ENCODE measurements at regions not wholly inside any gene's neighbourhood (a gene's known extent, or its start where the extent isn't known, plus 50 kb on each side); places are given as distances from the start of the nearest gene placed in this dataset.
A peak's percentile ranks its signal among the peaks of the same experiment; 100 is the strongest.
"Not testable (repeated sequence)": the region's sequence is repeated elsewhere in the genome, so short reads cannot be mapped to it uniquely, and the experiment has no call there.

GRCh38 chr2:160812830-160813505, 319.4 kb upstream of the RBMS1 start:
- no peak for DNase-seq

- no peak for DNase-seq
Measured at GRCh38 chr2:160813506-160813858, 319.9 kb upstream of the RBMS1 start.

GRCh38 chr2:160816916-160817499, 323.4 kb upstream of the RBMS1 start:
- DNase-seq, result no peak

- no peak for DNase-seq
Measured at GRCh38 chr2:160820691-160821090, 327.1 kb upstream of the RBMS1 start.

- no peak for DNase-seq
Measured at GRCh38 chr2:160822006-160822405, 328.4 kb upstream of the RBMS1 start.

DNA sequence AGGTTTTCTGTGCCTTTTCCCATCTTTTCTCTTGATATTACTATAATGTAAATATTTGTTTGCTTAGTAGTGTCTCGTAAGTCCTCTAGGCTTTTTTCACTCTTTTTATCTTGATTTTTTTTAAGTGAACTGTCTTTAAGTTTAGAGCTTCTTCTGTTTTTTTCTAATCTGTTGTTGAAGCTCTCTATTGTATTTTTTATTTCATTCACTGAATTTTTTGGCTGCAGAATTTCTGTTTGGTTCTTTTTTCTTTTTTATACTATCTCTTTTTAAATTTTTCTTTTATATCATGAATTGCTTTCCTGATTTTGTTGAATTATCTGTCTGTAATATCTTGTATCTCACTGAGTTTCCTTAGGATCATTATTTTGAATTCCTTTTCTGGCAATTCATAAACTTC, 331.8 kb upstream of the RBMS1 start:
- no peak for DNase-seq

DNA sequence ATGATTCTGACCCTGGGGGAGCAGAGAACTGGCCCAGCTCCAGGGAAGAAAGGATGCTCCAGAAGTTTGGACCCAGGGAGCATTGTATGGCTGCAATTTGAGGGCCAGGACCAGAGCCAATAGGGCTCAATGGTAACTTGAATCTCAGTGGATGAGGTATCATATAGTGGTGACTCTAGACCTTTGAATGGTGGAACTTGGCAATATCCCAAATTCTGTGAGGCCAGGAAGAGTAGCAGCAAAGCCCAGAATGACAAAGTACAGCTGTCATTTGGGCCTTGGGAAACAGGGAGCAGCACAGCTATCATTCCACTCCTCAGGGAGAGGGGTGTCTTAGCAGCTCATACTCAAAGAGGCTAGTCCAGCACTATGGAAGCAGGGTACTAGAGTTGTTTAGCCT, 332.9 kb upstream of the RBMS1 start:
- no peak for DNase-seq

GRCh38 chr2:160828076-160828475, 332.2 kb upstream of the TANK start:
- DNase-seq, result no peak

- not testable (repeated sequence) for DNase-seq
Measured at GRCh38 chr2:160832381-160832780, 327.8 kb upstream of the TANK start.

DNA sequence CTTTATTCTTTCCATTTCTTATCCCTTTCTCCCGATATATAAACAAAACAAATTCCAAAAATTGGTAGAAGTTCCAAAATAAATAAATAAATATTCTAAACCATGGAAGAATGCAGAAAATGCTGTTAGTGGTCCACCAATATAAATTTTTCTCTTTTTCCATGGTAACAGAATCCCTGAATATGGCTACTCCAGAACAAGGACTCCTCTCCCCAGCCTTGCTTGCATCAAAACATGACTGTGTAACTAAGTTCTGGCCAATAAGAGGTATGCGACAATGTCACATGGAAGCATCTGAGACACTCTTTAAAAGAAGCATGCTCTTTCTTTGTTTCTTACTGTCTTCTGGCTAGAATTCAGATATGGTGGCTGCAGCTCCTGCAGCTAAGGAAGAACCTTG, 325.1 kb upstream of the TANK start:
- no peak for DNase-seq

DNA sequence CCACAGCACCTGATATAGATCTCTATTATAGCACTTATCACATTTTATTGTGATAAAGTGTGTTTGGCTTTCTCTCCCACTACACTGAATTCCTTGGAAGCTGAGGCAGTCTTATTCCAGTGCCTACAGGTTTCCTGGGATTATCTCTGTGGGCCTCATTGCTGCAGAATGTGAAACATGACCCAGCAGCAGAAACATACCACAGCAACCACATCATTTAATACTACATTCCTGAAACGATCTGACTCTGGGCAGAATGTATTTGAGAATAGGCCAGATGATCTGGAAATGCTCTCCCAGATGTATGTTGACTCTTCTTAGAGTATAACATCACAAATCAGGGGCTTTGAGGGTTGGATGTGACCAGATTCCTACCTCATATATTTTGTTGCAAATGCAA, 323.5 kb upstream of the TANK start:
- peak; percentile 97 for DNase-seq

DNA sequence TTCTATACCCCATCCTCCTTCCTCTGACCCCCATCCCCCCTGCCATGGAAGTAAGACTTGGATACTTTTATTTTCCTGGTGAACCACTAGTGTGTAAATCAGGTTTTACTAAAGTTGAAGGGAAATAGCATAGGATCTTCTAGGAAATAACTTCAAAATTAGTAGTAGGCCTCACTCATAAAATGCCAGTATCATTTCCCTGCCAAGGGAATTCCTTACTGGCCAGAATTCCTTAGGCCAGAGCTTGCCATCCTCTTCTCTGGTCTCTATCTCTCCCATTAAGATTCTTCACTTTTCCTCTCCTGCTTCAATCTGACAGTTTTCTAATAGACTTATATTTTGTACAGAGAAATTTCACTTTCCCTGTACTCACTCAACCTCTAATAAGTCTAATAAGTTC, 322.8 kb upstream of the TANK start:
- DNase-seq, result no peak

GRCh38 chr2:160838147-160838546, 322.1 kb upstream of the TANK start:
- no peak for DNase-seq

GRCh38 chr2:160838691-160839090, 321.5 kb upstream of the TANK start:
- DNase-seq, result no peak

DNA sequence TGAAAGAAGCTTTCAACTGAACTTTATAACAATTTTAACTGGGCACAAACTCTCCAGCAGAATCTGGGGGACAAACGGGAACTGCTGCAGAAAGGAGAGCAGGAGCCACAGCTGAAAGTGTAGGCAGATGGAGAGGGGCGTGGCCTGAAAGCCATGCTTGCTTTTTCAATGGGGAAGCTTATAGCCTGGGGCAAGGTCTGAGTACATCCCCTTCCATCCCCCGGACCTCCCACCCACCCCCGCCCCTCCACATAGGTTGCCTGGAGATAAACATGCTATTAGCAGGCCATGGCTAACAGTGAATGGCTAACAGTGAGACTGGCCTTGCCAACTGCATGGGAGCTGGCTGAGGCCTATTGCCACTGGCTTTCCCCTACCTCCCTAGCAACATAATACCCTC, 317.9 kb upstream of the TANK start:
- DNase-seq, result no peak

GRCh38 chr2:160859096-160859495, 301.1 kb upstream of the TANK start:
- DNase-seq, result no peak

DNA sequence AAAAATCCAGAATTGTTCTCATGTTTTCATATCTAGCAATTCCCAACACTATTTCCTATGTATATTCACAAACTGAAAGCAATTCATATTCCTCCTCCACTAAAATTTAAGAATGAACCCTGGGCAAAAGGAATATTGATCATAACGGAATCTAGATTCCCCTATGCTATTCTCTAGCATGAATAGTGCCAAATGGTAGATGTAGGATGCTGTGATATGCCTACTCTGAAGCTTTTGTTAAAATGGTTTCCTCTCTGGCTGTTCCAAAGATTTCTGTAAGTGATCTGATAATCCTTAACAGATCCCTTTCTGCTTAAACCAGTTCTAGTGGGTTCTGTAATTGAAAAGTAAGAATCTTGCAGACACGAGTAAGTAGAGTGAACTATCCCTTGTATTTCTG, 298.0 kb upstream of the TANK start:
- no peak for DNase-seq

DNA sequence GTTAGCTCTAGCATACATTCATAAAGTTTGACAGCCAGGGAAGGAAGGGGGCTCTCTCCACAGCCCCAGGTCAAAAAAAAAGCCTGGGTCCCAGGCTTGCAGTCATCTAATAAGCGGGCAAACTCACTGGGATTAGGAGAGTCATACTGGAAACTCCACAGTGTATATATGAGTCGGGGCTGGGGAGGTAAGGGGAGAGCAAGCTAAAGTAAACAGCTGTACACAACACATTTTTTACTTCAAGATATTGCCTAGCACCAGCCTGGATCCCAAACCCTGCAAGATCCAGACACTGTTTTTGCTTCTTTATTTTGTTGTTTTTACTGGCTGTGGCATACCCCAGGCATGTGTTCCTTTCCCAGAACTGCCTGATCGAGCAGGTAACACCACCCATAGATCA, 291.3 kb upstream of the TANK start:
- peak; percentile 6 for DNase-seq

- DNase-seq, result peak; percentile 95
Measured at GRCh38 chr2:160869411-160869810, 290.8 kb upstream of the TANK start.

GRCh38 chr2:160870729-160871465, 289.3 kb upstream of the TANK start:
- DNase-seq, result peak; percentile 42

DNA sequence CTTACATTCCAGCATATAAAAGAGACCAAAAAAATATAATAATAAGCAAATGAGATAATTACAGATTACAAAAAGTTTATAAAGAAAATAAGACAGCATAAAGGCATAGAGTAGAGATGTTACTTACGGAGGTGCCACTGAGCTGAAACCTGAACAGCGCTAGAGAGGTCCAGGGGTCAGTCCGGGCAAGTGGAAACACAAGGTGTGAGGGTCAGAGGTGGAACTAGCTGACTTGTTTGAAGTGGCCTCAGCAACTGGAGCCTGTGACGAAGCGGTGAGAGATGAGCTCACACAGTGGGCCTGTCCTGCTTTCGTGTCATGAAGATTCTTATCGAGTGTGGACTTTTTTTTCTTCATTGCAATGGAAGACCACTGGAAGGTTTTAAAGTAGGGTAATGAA, 288.3 kb upstream of the TANK start:
- no peak for DNase-seq

GRCh38 chr2:160876029-160876428, 284.2 kb upstream of the TANK start:
- no peak for DNase-seq

DNA sequence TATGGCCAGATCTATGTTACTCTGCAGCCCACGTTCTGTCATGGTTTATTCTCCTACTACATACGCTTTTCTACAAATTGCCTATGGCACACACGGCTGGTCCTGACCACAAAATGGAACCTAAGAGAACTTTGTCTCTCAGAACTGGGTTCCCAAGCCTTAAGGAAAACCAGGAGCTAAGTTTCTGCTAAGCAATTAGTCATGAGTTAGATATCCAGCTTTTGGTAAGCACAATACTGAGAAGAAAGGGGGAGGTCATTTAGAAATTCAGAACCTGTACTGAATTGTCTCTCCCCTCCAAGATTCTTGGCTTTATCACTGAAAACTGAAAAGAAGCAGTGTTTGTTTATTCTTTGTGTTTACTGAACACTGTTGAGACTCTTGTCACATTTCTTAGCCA, 283.5 kb upstream of the TANK start:
- peak; percentile 7 for DNase-seq

DNA sequence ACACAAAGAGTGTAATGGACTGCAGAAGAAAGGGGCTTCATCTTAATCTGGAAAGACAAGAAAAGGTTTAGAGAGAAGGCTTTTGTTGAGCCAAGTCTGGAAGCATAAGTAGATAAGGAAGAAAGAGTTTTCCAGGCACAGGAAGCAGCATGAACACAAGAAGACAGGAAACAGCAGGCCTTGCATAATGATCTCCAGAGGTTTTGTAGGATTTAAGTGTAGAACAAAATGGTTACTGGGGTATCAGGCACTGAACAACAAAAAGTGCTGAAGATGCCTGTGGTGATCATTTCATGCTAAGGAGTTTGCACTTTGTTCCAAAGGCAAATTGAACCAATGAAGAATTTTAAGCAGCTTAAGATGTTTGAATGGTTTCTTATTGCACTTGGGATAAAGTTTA, 281.6 kb upstream of the TANK start:
- DNase-seq, result no peak
